Muscle layer of colon (tissue), 2 donors: ENCODE measurements at regions not wholly inside any gene's neighbourhood (a gene's known extent, or its start where the extent isn't known, plus 50 kb on each side); places are given as distances from the start of the nearest gene placed in this dataset.
"Not testable (repeated sequence)": the region's sequence is repeated elsewhere in the genome, so short reads cannot be mapped to it uniquely, and the experiment has no call there.

Source experiments
- H3K27ac ChIP-seq: one replicate; pipeline ENCODE4 v1.7.0; 2013; ENCODE audit warnings: low read depth, mild to moderate bottlenecking, low read length, moderate library complexity
- H3K27me3 ChIP-seq, 2 donors: one replicate each; pipeline ENCODE4 v1.7.0; 2013; ENCODE audit warnings: low read length in 2 of 2, mild to moderate bottlenecking in 2 of 2; ENCODE audit not compliant: insufficient read depth in 2 of 2, control insufficient read depth in 1 of 2
- H3K36me3 ChIP-seq: one replicate; pipeline ENCODE4 v1.7.0; 2013; ENCODE audit warnings: mild to moderate bottlenecking, low read length; ENCODE audit not compliant: insufficient read depth
- H3K4me1 ChIP-seq: one replicate; pipeline ENCODE4 v1.7.0; 2013; ENCODE audit warnings: mild to moderate bottlenecking, low read length; ENCODE audit not compliant: insufficient read depth
- H3K4me3 ChIP-seq, 2 donors: one replicate each; pipeline ENCODE4 v1.7.0; 2013; ENCODE audit warnings: low read length in 2 of 2, low read depth in 1 of 2, mild to moderate bottlenecking in 1 of 2, moderate library complexity in 1 of 2
- H3K9ac ChIP-seq: one replicate; pipeline ENCODE4 v1.7.0; 2013; ENCODE audit warnings: low read length
- H3K9me3 ChIP-seq: one replicate; pipeline ENCODE4 v1.7.0; 2013; ENCODE audit warnings: mild to moderate bottlenecking, low read length
- donor health status: abdominal sarcoma.
- donor health status: Adenocarcinoma of cecum.

GRCh38 chr4:103845075-103845474 is 125.3 kb upstream of the TACR3 start:
- Histone ChIP-seq H3K36me3 (no peaks in the 10 kb centered on the region), H3K9ac (no peak overlapping the region), H3K27me3 (no peaks in the 10 kb centered on the region), H3K9me3 (no peaks in the 10 kb centered on the region), H3K4me3 (no peak overlapping the region), H3K4me1 (no peaks in the 10 kb centered on the region), H3K27ac (no peak overlapping the region)

GRCh38 chr4:103842637-103843239 is 123.0 kb upstream of the TACR3 start:
- H3K4me1 ChIP-seq: no peaks in the 10 kb centered on the region
- no peak overlapping the region for H3K27ac ChIP-seq
- no peaks in the 10 kb centered on the region for H3K36me3 ChIP-seq
- H3K4me3 ChIP-seq: no peak overlapping the region
- H3K9me3 ChIP-seq: no peaks in the 10 kb centered on the region
- no peaks in the 10 kb centered on the region for H3K27me3 ChIP-seq
- H3K9ac ChIP-seq: no peak overlapping the region

GRCh38 chr4:103842076-103842475 is 122.3 kb upstream of the TACR3 start:
- H3K9ac ChIP-seq: no peak overlapping the region
- no peaks in the 10 kb centered on the region for H3K27me3 ChIP-seq
- no peak overlapping the region for H3K27ac ChIP-seq
- H3K9me3 ChIP-seq: no peaks in the 10 kb centered on the region
- H3K4me3 ChIP-seq: no peak overlapping the region
- H3K36me3 ChIP-seq: no peaks in the 10 kb centered on the region
- H3K4me1 ChIP-seq: no peaks in the 10 kb centered on the region

GRCh38 chr4:103810308-103810707 is 90.5 kb upstream of the TACR3 start:
- not testable (repeated sequence) for H3K36me3 ChIP-seq, H3K4me1 ChIP-seq, H3K9me3 ChIP-seq, H3K9ac ChIP-seq, H3K4me3 ChIP-seq, H3K27me3 ChIP-seq, H3K27ac ChIP-seq

- H3K27ac ChIP-seq: no peak overlapping the region
- H3K36me3 ChIP-seq: no peaks in the 10 kb centered on the region
- H3K4me3 ChIP-seq: no peak overlapping the region
- no peaks in the 10 kb centered on the region for H3K9me3 ChIP-seq
- no peaks in the 10 kb centered on the region for H3K4me1 ChIP-seq
- no peak overlapping the region for H3K9ac ChIP-seq
- no peaks in the 10 kb centered on the region for H3K27me3 ChIP-seq
Measured at GRCh38 chr4:103802766-103803165, 83.0 kb upstream of the TACR3 start.

GRCh38 chr4:103787057-103787456 is 67.3 kb upstream of the TACR3 start:
- Histone ChIP-seq H3K36me3 (no peaks in the 10 kb centered on the region), H3K27ac (no peak overlapping the region), H3K9me3 (peaks cover 5% of the 10 kb centered on the region), H3K27me3 (no peaks in the 10 kb centered on the region), H3K4me3 (no peak overlapping the region), H3K4me1 (no peaks in the 10 kb centered on the region), H3K9ac (no peak overlapping the region)

- H3K4me3 ChIP-seq: no peak overlapping the region
- no peak overlapping the region for H3K9ac ChIP-seq
- no peaks in the 10 kb centered on the region for H3K27me3 ChIP-seq
- H3K27ac ChIP-seq: no peak overlapping the region
- no peaks in the 10 kb centered on the region for H3K4me1 ChIP-seq
- peaks cover 5% of the 10 kb centered on the region for H3K9me3 ChIP-seq
- H3K36me3 ChIP-seq: no peaks in the 10 kb centered on the region
Measured at GRCh38 chr4:103786593-103786992, 66.8 kb upstream of the TACR3 start.

GRCh38 chr4:103786014-103786413 is 66.2 kb upstream of the TACR3 start:
- Histone ChIP-seq H3K4me1 (no peaks in the 10 kb centered on the region), H3K9me3 (peaks cover 5% of the 10 kb centered on the region), H3K9ac (no peak overlapping the region), H3K4me3 (no peak overlapping the region), H3K27me3 (no peaks in the 10 kb centered on the region), H3K36me3 (no peaks in the 10 kb centered on the region), H3K27ac (no peak overlapping the region)

GRCh38 chr4:103778221-103778620 is 58.4 kb upstream of the TACR3 start:
- no peak overlapping the region for H3K27ac ChIP-seq
- H3K9me3 ChIP-seq: no peaks in the 10 kb centered on the region
- no peaks in the 10 kb centered on the region for H3K27me3 ChIP-seq
- no peak overlapping the region for H3K9ac ChIP-seq
- no peaks in the 10 kb centered on the region for H3K4me1 ChIP-seq
- no peaks in the 10 kb centered on the region for H3K36me3 ChIP-seq
- H3K4me3 ChIP-seq: no peak overlapping the region

- H3K9ac ChIP-seq: no peak overlapping the region
- no peaks in the 10 kb centered on the region for H3K4me1 ChIP-seq
Measured at GRCh38 chr4:103774326-103774825, 54.6 kb upstream of the TACR3 start.

GRCh38 chr4:103773691-103774231 is 54.0 kb upstream of the TACR3 start:
- Histone ChIP-seq H3K9me3 (no peaks in the 10 kb centered on the region), H3K4me1 (no peaks in the 10 kb centered on the region), H3K9ac (no peak overlapping the region), H3K27me3 (no peaks in the 10 kb centered on the region), H3K36me3 (no peaks in the 10 kb centered on the region), H3K27ac (no peak overlapping the region), H3K4me3 (no peak overlapping the region)

More at GRCh38 chr4:103774326-103774825, 54.6 kb upstream of the TACR3 start:
- no peak overlapping the region for H3K4me3 ChIP-seq
- H3K9me3 ChIP-seq: no peaks in the 10 kb centered on the region
- H3K27ac ChIP-seq: no peak overlapping the region
- H3K36me3 ChIP-seq: no peaks in the 10 kb centered on the region
- H3K27me3 ChIP-seq: no peaks in the 10 kb centered on the region
